HepG2 (cell line): ENCODE measurements at regions not wholly inside any gene's neighbourhood (a gene's known extent, or its start where the extent isn't known, plus 50 kb on each side); places are given as distances from the start of the nearest gene placed in this dataset.

Source experiments
- ATAC-seq: fragments of 200-7000 bp; cut with Tn5 transposase; 3 replicates; pipeline ENCODE4 v1.9.1; 2020; ENCODE audit warnings: mild to moderate bottlenecking, moderate library complexity
- BruUV-seq: library from RNA; stranded (reverse); fragments of 400-500 nt; replicated peaks from 2 replicates; lab custom pipeline; 2021; lab: Mats Ljungman, UMichigan
- CTCF ChIA-PET: fragments of 300-600 bp; formaldehyde crosslinking; extraction: SDS; loops from one replicate; lab custom pipeline; 2021; ENCODE audit warnings: low total read pairs, inconsistent platforms, low intra/inter-chr PET ratio; lab: Yijun Ruan, JAX
- POLR2A ChIA-PET: fragments of 350-600 bp; sonication (Branson Sonifier 250); formaldehyde crosslinking; loops from one replicate; lab custom pipeline; 2020; ENCODE audit warnings: antibody characterized with exemption, inconsistent platforms; lab: Yijun Ruan, JAX
- DNase-seq: peaks from one replicate; pipeline ENCODE4 v3.0.0-alpha.2; 2015; ENCODE audit warnings: low spot score
- FAIRE-seq: peaks from 3 replicates; lab custom pipeline; 2011; peaks lifted over from hg19 to GRCh38; lab: Jason Lieb, UNC
- H2AFZ ChIP-seq: one replicate; pipeline ENCODE4 v1.6.1; 2011; ENCODE audit warnings: low read length, inconsistent platforms
- H3K27ac ChIP-seq: fragments of 300-600 bp; 3 replicates; pipeline ENCODE4 v1.8.0; 2011; ENCODE audit warnings: mixed run types, mild to moderate bottlenecking, mixed read lengths, low read length, inconsistent platforms; ENCODE audit not compliant: insufficient read depth; ENCODE audit errors: extremely low read length
- H3K27me3 ChIP-seq, 2 experiments: fragments of 200-600 bp in 1 of 2; 2 replicates in 1 of 2; 3 replicates in 1 of 2; pipeline versions ENCODE4 v1.6.0 to v1.8.0; 2011; ENCODE audit warnings: low read length in 2 of 2, mild to moderate bottlenecking in 2 of 2, moderate library complexity in 2 of 2, inconsistent platforms in 1 of 2; ENCODE audit not compliant: insufficient read depth in 2 of 2, control insufficient read depth in 1 of 2
- H3K36me3 ChIP-seq, 2 experiments: fragments of 200-600 bp in 1 of 2; replicated peaks in 1 of 2; 2 replicates in 1 of 2; 3 replicates in 1 of 2; pipeline versions ENCODE4 v1.5.1 to v1.8.0; 2011; ENCODE audit warnings: low read length in 2 of 2, inconsistent platforms in 1 of 2; ENCODE audit not compliant: insufficient read depth in 2 of 2, control insufficient read depth in 1 of 2
- H3K4me1 ChIP-seq: 2 replicates; pipeline ENCODE4 v1.5.1; 2012; ENCODE audit warnings: low read length, inconsistent platforms; ENCODE audit not compliant: insufficient read depth
- H3K4me2 ChIP-seq: 2 replicates; pipeline ENCODE4 v1.6.0; 2011; ENCODE audit warnings: low read depth, low read length, inconsistent platforms
- H3K4me3 ChIP-seq, 3 experiments: fragments of 200-600 bp in 1 of 3; sonication (generic), shearing (Covaris generic) in 1 of 3; replicated peaks in 1 of 3; 2 replicates each; pipeline ENCODE4 v1.5.1; 2011 to 2016; ENCODE audit warnings: low read length in 3 of 3, inconsistent platforms in 2 of 3, low read depth in 2 of 3, mild to moderate bottlenecking in 2 of 3, control low read depth in 1 of 3, mixed read lengths in 1 of 3; ENCODE audit not compliant: insufficient read depth in 1 of 3
- H3K79me2 ChIP-seq: one replicate; pipeline ENCODE4 v1.6.1; 2011; ENCODE audit warnings: low read length, inconsistent platforms; ENCODE audit not compliant: insufficient read depth
- H3K9ac ChIP-seq: 2 replicates; pipeline ENCODE4 v1.6.0; 2011; ENCODE audit warnings: mild to moderate bottlenecking, low read depth, low read length, inconsistent platforms; ENCODE audit not compliant: insufficient read depth
- H3K9me3 ChIP-seq: 2 replicates; pipeline ENCODE4 v1.5.1; 2012; ENCODE audit warnings: mild to moderate bottlenecking, low read length
- H4K20me1 ChIP-seq: 2 replicates; pipeline ENCODE4 v1.6.0; 2011; ENCODE audit warnings: inconsistent platforms, mild to moderate bottlenecking, low read length, moderate library complexity; ENCODE audit not compliant: insufficient read depth
- ADNP ChIP-seq: sonication (generic); formaldehyde crosslinking; IDR thresholded peaks from 2 replicates; pipeline ENCODE4 v1.4.0; 2020; ENCODE audit warnings: missing genetic modification reagents
- AGO1 ChIP-seq: fragments of 200-400 bp; formaldehyde crosslinking; IDR thresholded peaks from 2 replicates; pipeline ENCODE4 v1.6.1; 2017; ENCODE audit warnings: mild to moderate bottlenecking, low read depth, low read length, moderate library complexity; ENCODE audit not compliant: poor library complexity, severe bottlenecking
- AGO2 ChIP-seq: fragments of 200-400 bp; formaldehyde crosslinking; optimal IDR thresholded peaks from 2 replicates; pipeline ENCODE3; 2017; ENCODE audit warnings: mild to moderate bottlenecking, low read depth, low read length, moderate library complexity
- HNRNPLL ChIP-seq: fragments of 200-400 bp; formaldehyde crosslinking; IDR thresholded peaks from 2 replicates; pipeline ENCODE4 v1.6.1; 2017; ENCODE audit warnings: mild to moderate bottlenecking, low read depth, low read length; ENCODE audit not compliant: poor library complexity, severe bottlenecking
- KAT2B ChIP-seq: fragments of 150-350 bp; IDR thresholded peaks from 2 replicates; pipeline ENCODE4 v1.6.1; 2014; ENCODE audit warnings: low read depth, low read length, borderline replicate concordance
- NCOA5 ChIP-seq: sonication (generic); formaldehyde crosslinking; IDR thresholded peaks from 2 replicates; pipeline ENCODE4 v1.4.0; 2020; ENCODE audit warnings: missing genetic modification reagents
- PCBP2 ChIP-seq: fragments of 200-400 bp; formaldehyde crosslinking; optimal IDR thresholded peaks from 2 replicates; pipeline ENCODE3; 2018; ENCODE audit warnings: low read length, low read depth; ENCODE audit not compliant: poor library complexity, severe bottlenecking
- PHF21A ChIP-seq: sonication (generic); formaldehyde crosslinking; IDR thresholded peaks from 2 replicates; pipeline ENCODE4 v1.5.0; 2020; ENCODE audit warnings: mild to moderate bottlenecking, missing genetic modification reagents
- PRMT3 ChIP-seq: sonication (generic); formaldehyde crosslinking; IDR thresholded peaks from 2 replicates; pipeline ENCODE4 v1.8.1; 2022; ENCODE audit warnings: low read depth, mild to moderate bottlenecking, moderate library complexity, missing genetic modification reagents, borderline replicate concordance
- SNAI1 ChIP-seq: sonication (generic); formaldehyde crosslinking; IDR thresholded peaks from 2 replicates; pipeline ENCODE4 v1.5.0; 2020; ENCODE audit warnings: mild to moderate bottlenecking, missing genetic modification reagents, borderline replicate concordance
- ZNF549 ChIP-seq: sonication (generic); formaldehyde crosslinking; IDR thresholded peaks from 2 replicates; pipeline ENCODE4 v1.5.0; 2020; ENCODE audit warnings: missing genetic modification reagents
- ZNF564 ChIP-seq: sonication (generic); formaldehyde crosslinking; IDR thresholded peaks from 2 replicates; pipeline ENCODE4 v1.8.1; 2023; ENCODE audit warnings: mild to moderate bottlenecking, missing genetic modification reagents
- WGBS: methylation state at CpG from one replicate; pipeline ENCODE4 v1.1.6; 2017; ENCODE audit warnings: low lambda C conversion rate; 5-methylcytosine and 5-hydroxymethylcytosine counted together
- in situ Hi-C: cut with HindIII; loops from 2 replicates; pipeline ENCODE4 v1.10.0; 2017; ENCODE audit warnings: low pct_unique_long_range_greater_than_20kb; ENCODE audit not compliant: extremely low pct_ligation_motif_present
- intact Hi-C: fragments of 100-400 bp; cut with micrococcal nuclease; formaldehyde crosslinking; loops from one replicate; pipeline ENCODE4 v1.10.0; 2022; ENCODE audit not compliant: unreplicated experiment
- TF ChIP-seq, protein P1 (sequence below): sonication (generic); formaldehyde crosslinking; IDR thresholded peaks from 2 replicates; pipeline ENCODE4 v1.4.0; 2020; ENCODE audit warnings: missing genetic modification reagents

DNA sequence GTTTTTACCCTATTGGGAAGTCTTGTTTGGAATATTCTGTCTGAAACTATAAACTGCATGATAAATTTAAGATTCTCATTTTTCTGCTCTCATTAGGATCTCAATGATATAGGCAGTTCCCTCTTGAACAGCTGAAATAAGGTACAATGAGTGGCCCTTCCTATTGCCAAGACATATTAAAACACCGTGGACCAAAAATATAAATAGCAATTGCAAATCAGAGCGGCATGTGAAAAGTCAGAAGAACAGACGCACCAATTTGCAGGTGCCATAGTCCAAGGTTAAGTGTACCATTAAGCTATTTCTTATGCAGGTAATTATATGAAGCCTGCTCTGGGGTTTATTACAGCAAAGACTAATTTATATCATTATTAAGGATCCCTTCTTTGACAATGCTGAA lies 920.8 kb upstream of the CELF2 start (continued):
- TF ChIP-seq HNRNPLL = no peak
- TF ChIP-seq PCBP2 = no peak

DNA sequence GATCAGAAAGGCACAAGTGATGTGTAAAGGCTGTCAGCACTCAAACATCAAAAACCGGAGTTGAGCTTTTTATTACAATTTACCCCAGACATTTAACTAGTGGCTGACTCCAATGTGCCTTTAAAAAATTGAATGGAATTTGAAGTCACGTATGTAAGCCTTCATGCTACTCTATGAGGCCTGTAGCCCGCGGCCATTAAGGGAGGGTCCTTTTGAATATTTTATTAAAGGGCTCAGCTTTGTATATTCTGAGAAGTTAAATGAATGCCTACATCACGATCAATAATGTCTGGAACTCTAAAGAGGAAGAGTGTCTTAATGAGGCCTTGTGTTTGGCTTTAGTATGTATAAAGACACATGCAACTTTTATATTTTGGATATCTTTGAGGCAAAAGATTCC lies 916.6 kb upstream of the CELF2 start:
- FAIRE-seq (no peak), ATAC-seq (no peak), DNase-seq (no peak)
- no peaks in the 10 kb centered on the region for H4K20me1 ChIP-seq
- no peak overlapping the region for H3K27ac ChIP-seq
- ChIA-PET POLR2A (no interaction called here), CTCF (no interaction called here)
- no peak for TF ChIP-seq ADNP
- TF ChIP-seq PRMT3 (CRISPR knock-in tag) = no peak
- TF ChIP-seq AGO2 = no peak
- no peak for TF ChIP-seq ZNF564 (CRISPR knock-in tag)
- TF ChIP-seq NCOA5 (CRISPR knock-in tag) = no peak
- TF ChIP-seq KAT2B = no peak
- TF ChIP-seq SNAI1 (CRISPR knock-in tag) = no peak
- TF ChIP-seq AGO1 = no peak
- no peak for TF ChIP-seq ZNF549 (CRISPR knock-in tag)
- no peak for TF ChIP-seq PHF21A
- TF ChIP-seq, protein P1, sequence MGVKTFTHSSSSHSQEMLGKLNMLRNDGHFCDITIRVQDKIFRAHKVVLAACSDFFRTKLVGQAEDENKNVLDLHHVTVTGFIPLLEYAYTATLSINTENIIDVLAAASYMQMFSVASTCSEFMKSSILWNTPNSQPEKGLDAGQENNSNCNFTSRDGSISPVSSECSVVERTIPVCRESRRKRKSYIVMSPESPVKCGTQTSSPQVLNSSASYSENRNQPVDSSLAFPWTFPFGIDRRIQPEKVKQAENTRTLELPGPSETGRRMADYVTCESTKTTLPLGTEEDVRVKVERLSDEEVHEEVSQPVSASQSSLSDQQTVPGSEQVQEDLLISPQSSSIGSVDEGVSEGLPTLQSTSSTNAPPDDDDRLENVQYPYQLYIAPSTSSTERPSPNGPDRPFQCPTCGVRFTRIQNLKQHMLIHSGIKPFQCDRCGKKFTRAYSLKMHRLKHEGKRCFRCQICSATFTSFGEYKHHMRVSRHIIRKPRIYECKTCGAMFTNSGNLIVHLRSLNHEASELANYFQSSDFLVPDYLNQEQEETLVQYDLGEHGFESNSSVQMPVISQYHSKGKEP = no peak
- no TSS peak for BruUV-seq
- H3K4me1 ChIP-seq = no peaks in the 10 kb centered on the region
- no peak overlapping the region for H3K9ac ChIP-seq
- peaks cover 90% of the 10 kb centered on the region for H3K9me3 ChIP-seq
- intact Hi-C loops = no loop called here
- H3K4me3 ChIP-seq = no peak overlapping the region
- no peak overlapping the region for H3K4me2 ChIP-seq
- no peaks in the 10 kb centered on the region for H3K36me3 ChIP-seq
- 2% methylated on average over 4 of the region's 5 CpGs for WGBS
- H3K27me3 ChIP-seq = no peaks in the 10 kb centered on the region
- H3K79me2 ChIP-seq = no peaks in the 10 kb centered on the region
- H2AFZ ChIP-seq = no peak overlapping the region
- in situ Hi-C loops = no loop called here
